SIG-M5 (cell line): ENCODE measurements at regions not wholly inside any gene's neighbourhood (a gene's known extent, or its start where the extent isn't known, plus 50 kb on each side); places are given as distances from the start of the nearest gene placed in this dataset.
A peak's percentile ranks its signal among the peaks of the same experiment; 100 is the strongest.

Experiments
- DNase-seq: peaks from one replicate; lab custom pipeline; 2025; lab: John Stamatoyannopoulos, UW

GRCh38 chr4:106677213-106677612, 308.6 kb upstream of the GIMD1 start:
- no peak for DNase-seq

DNA sequence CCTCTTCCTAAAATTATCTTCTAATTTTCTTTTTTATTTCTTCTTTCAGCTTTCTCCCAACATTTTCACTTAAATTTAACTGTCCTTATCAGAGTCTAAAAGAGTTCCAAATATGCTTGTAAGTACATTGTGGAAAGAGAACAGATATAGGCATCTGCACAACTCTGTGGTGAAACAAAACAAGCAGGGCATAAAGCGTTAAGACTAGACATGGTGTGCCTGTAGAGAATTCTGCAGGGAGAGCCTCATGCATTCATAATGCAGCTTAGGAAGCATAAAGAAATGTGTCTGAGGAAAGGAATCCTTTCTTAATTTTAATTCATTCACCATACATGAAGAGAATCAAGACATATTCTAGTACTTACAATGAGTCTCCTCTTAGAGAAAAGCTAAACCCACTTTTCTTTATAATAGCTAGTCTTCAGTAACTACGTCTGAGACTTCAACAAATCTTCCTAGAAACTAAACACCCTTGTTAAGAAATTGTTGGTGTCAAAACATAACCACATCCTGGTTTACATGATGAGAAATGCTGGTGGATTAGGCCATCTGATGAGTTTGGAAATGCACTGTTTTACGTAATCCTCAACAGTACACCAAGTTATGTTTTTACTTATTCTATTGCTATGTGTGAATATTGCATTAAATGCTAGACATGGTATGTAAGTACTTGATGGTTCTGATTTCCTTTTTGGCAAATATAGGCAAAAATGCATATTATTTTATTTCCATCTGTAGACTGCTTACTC, 307.8 kb upstream of the GIMD1 start:
- peak; percentile 88 for DNase-seq

- DNase-seq = no peak
Observed at GRCh38 chr4:106671716-106672115, 303.1 kb upstream of the GIMD1 start.

GRCh38 chr4:106670976-106671375, 302.4 kb upstream of the GIMD1 start:
- DNase-seq = no peak

- DNase-seq = peak; percentile 81
Observed at GRCh38 chr4:106659371-106659770, 290.8 kb upstream of the GIMD1 start.

DNA sequence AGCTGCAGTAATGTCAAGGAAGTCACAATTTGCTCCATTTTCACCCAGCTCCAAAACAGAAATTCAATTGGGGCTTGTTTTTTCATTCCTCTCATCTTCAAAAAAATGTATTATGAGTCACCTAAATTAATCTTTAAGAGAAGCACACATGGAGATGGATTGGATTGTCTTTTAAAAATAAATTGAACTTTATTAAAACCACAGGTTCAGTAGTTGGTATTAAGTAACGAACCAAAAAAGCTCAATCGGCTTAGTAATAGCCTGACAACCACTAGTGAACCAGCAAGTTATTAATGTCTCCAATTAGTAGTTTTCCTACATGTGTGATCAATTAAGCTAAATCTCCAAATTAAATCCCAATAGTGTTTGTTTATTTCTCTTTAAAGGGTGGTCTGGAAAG, 283.5 kb upstream of the GIMD1 start:
- DNase-seq = no peak

GRCh38 chr4:106650701-106651100, 282.1 kb upstream of the GIMD1 start:
- DNase-seq = no peak

DNA sequence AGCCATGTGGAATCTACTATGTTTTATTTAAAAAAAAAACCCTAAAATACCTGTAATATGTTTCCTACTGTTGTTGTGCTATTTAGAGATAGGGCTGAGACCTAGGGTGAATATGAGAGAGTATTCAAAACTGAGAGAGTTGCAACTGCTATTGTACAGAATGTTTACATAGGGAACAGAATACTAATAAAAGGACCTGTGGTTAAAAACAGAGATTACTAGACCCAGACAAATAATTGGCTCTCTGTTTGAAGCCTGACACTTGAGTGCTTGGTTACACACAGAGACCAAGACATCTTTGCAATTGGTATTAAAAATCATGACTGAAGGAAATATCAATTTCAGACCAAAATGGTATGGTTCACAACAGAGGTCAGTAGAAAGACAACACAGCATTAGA, 278.9 kb upstream of the GIMD1 start:
- no peak for DNase-seq

GRCh38 chr4:106629268-106629625, 260.7 kb upstream of the GIMD1 start:
- DNase-seq = no peak

DNA sequence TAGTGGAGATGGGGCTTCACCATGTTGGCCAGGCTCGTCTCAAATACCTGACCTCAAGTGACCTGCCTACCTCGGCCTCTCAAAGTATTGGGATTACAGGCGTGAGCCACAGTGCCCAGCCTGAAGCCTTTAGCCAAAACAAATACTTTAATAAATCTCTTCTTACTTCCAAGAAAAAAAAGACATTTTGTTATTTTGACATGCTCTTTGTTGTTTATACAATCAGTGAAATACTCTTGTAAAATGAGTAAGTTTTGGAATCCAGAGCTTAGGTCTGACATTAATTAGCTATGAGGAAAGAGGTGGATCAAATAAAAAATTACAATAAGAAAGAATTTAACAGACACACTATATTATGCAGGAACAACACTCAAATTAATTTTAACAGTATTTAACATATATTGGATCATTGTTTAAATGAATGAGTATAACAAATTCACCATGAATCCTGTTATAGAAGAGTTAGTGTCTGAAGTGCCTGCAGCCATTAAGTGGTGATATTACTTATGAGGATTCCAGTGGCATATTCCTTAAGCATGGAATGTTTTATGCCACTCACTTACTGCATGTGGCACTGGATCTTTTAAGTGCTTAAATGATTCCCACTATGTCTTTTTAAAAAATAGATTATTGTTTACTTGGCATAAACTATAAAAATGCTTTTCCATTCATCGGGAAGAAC, 260.1 kb upstream of the GIMD1 start:
- DNase-seq = no peak

DNA sequence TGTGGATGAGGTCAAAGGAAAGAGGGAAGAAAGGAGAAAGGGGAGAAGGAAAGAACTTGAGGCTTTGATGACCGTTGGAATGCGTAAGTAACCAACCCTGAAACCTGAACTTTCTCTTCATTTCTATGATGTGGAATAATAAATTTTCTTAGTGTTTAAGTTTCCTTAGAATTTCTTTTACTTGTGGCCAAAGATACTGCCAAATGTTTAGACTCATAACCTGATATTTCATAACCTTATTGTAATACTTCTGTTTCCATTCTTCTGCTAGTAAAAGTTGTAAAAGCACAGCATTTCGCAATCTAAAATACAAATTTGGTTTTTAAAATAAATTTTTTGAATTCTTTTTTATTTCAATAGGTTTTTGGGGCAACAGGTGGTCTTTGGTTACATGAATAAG, 258.5 kb upstream of the GIMD1 start:
- no peak for DNase-seq

DNA sequence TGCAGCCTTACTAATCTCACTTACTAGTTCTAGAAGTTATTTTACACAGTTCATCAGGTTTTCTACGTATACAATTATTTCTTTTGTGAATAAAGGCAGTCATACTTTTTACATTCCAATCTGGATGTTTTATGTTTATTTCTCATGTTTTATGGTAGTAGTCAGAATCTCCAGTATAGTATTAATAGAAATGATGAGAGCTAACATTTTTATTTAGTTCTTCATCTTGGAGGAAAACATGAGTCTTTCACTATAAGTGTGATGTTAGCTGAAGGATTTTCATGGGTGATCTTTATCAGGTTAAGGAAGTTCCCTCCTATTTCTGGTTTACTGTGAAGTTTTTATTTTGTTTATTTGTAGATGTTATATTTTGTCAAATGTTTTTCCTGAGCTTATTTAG, 256.1 kb upstream of the GIMD1 start:
- DNase-seq = no peak

GRCh38 chr4:106618956-106619355, 250.4 kb upstream of the GIMD1 start:
- no peak for DNase-seq

DNA sequence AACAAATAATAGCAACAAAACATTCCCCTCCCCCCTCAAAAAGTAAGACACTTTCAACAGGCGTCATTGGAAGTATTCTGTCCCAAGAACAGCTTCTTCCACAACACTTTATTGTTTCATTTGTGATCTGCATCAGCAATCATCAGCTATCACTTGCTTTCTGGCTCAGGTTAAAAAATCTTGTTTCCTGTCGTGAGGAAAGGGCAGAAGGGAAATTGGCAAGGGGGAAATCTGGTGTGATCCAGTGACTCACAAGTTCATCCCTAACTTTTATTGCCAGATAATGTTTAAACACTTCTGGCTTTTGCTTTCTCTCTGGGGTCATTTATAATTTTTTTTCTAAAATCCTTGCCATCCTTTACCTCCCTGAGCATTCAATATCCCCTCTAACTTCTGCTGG, 247.4 kb upstream of the GIMD1 start:
- no peak for DNase-seq

DNA sequence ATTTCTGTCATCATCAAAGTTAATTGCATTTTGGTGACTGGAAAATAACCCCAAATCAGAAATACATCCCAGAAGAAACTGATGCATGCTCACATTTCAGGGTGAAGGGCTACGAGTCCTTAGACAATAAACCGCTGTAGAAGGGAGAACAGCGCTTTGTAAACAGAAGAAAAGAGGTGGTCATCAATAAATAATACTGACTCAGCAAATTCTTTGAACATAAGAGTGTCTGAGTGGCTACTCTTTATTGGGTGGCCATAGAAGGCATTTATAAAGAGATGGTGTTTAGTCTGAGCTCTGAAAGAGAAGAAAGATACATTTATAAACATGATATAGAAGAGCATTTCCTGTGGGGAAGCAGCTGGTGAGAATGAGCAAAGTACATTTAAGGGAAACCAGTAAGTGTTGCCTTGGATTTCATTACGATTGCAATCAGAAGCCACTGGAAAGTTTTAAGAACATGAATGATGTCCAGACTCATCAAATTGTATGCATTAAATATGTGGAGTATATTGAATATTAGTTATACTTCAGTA, 246.9 kb upstream of the GIMD1 start:
- DNase-seq = no peak

GRCh38 chr4:106614441-106614840, 245.9 kb upstream of the GIMD1 start:
- DNase-seq = no peak

DNA sequence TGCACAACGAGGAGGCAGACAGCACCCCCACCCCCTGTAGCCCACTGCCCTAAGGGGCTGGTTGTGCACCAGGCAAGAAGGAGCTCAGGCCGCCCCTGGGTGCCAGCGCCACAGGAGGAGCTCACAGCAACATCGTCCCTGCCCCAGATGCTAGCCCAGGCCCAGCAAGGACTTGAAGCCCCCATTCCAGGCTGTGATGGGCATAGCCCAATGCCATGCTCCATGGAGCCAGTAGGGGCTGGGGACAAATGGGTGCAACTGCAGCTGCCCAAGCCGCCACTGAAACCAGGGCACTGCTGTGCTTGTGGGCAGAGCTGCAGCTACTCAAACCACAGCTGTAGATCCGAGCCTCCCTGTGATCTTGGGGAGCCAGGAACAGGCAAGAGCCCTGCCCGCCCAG, 241.3 kb upstream of the GIMD1 start:
- DNase-seq = no peak

DNA sequence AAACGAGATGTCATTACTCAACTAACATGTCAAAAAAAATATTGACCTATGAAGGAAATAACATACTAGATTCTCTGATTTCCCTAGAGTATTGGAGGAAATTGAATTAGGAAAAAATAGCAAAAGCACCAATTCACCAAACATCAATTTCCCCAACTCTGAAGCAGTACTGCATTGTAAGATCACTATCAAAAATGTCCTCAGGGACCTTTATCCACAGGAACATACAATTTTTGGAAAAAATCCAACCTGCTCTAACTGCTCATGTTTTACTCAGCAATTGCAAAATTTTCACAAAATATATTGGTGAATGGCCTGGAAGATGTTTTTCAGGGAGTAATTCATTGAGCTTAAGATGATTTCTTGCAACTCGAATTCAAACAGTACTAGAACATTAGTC, 239.0 kb upstream of the GIMD1 start:
- no peak for DNase-seq

- no peak for DNase-seq
Observed at GRCh38 chr4:106604319-106605051, 235.9 kb upstream of the GIMD1 start.

DNA sequence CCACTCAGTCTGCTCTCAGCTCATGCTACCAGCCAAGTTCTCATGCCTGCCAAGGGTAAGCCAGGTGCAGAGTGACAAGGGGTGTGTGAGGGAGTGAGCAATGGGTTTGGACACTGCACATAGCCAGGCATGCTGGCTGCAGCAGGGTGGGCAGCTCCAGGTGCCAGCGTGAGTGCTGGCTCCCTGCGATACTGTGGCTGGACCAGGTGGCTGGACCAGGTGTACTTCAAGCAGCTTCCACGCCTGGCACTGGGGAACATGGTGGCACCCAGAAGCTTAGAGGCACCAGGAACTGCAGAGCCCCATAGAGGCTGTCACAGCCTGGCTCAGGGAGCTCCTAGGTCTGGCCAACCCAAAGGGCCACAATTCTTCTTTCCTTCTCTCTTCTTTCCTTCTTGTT, 234.9 kb upstream of the GIMD1 start:
- DNase-seq = no peak

DNA sequence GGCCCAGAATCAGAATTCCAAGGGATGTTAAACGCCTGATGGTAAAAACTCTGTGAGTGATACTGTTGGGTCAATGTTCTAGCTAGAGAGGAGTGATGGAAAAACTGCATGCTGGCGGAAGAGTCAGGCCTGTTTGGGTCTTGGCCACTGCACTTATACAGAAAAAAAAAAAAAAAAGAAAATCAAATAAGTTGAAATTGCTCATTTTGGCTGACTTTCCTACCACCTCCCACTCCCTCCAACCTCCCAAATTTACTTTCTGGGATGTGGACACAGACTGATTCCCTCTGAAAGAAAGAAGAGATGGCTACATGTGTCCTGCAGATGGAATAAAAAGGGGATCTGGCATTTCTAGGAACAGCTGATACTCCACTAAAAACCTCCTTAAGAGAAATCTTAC, 234.1 kb upstream of the GIMD1 start:
- no peak for DNase-seq

DNA sequence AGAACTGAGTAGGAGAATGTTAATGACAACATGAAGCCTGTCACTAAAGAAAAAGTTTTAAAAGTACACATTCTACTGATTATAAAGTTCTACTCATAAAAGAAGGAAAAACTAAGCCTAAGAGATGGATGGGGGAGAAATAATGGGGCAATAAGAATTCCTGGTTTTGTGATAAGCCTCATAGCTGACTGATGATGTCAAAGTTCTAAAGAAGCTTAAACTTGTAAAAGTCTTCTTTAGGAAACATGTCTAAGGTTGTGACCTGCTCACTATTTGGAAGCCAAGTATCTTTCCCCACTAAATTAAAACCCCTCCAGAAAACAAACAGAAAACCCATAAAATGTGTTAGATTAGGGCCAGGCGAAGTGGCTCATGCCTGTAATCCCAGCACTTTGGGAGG, 232.9 kb upstream of the GIMD1 start:
- no peak for DNase-seq

- DNase-seq = no peak
Observed at GRCh38 chr4:106595906-106596305, 227.3 kb upstream of the GIMD1 start.
